ENCODE measurements at regions not wholly inside any gene's neighbourhood (a gene's known extent, or its start where the extent isn't known, plus 50 kb on each side); places are given as distances from the start of the nearest gene placed in this dataset.

DNA sequence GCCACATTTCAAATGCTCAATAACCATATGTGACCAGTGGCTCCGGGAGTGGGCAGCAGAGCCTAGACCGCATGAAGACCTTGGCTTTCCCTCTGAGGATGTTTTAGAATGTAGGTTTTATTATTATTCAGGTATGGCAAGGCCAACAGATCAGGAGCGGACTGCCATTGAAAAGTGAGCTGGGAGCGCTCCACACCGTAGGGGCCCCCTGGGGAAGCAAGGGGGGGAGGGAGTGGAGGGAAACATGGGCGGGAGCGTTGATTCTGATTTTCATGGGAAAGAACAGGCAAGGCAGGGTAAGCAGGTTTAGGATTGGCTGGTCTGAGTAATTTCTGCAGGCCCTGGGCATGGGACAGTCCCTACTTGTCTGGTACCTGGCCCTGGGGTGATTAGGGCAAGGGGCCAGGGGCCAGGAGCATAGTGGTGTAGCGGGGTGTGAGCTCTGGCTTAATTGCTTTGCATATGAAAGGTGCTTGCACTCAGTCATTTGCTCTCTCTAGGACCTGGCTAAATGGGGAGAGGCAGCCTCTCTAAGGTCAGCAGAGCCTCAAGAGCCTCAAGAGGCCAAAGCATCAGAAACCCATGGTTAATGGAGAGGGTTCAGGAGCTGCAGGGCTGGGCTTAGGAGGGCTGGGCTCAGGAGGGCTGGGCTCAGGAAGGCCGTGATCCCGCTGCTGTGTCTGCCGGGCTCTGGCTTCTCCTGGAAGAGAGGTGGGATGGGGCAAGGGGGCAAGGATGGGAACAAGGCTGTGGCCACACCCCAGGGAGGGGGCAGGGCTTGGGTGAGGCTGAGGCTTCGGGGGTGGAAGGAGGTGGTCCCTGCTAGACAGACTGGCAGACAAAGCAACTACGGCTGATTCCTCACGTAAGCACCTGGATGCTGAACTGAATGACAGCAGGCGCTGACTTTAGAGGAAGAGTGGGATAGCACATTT lies 82.0 kb upstream of the WASF3 start:
- 64% methylated on average over 15 of the region's 15 CpGs for whole genome bisulfite sequencing
- H3K36me3 ChIP-seq = no peaks in the 10 kb centered on the region
- no peaks in the 10 kb centered on the region for H3K4me1 ChIP-seq (replicated peaks)
- no peaks in the 10 kb centered on the region for H3K9me3 ChIP-seq
- H3K4me3 ChIP-seq = peak overlapping the region in 1 of 2 donors; percentile 14
- TF ChIP-seq POLR2AphosphoS5 (IDR thresholded peaks at IDR 0.05) (no peak), POLR2A (IDR thresholded peaks at IDR 0.05) (no peak)
- H3K27ac ChIP-seq = peak overlapping the region in 1 of 2 donors; percentile 26
- H3K27me3 ChIP-seq (replicated peaks; ENCODE audit: insufficient read depth) = no peaks in the 10 kb centered on the region
- no peak for DNase-seq (ENCODE audit: low spot score)
- intact Hi-C loops (cut with DNase I) = no loop called here

DNA sequence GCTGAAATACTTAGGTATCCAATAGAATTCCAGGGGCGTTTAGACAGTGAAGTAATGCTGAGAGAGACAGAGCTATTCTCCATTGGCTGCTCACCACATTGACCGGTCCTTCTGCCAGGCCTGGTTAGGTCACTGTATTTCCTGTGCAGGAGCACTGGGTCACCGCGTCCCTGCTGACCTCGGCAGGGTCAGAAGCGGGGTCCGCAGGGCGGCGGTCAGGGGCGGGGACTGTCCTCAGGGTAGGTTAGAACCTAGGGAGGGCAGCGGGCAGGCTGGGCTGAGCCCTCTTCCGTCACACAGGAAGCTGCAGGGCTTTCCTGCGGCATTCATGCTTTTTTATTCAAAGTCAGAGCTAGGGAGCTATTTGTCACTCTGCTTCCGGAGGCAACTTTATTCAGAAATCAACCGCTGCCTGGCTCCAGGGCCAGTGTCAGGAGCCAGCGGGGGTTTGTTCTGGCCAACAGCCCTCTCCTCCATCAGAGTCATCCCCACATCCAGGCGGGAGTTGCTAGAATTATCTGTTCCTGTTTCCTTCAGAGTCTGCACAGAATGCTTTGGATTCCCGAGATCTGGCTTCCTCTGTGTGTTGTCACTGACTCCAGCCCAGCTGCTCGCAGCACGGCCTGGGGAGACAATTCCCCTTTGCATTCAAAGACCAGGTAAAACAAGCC lies 81.2 kb upstream of the WASF3 start:
- intact Hi-C loops (cut with DNase I) = no loop called here
- no peaks in the 10 kb centered on the region for H3K4me1 ChIP-seq (replicated peaks)
- WGBS = 9% methylated on average over 20 of the region's 20 CpGs
- H3K27ac ChIP-seq = peak overlapping the region; percentile 26 to 36
- no peaks in the 10 kb centered on the region for H3K27me3 ChIP-seq (replicated peaks; ENCODE audit: insufficient read depth)
- peak overlapping the region in 1 of 2 donors; percentile 14 for H3K4me3 ChIP-seq
- TF ChIP-seq, protein P1, sequence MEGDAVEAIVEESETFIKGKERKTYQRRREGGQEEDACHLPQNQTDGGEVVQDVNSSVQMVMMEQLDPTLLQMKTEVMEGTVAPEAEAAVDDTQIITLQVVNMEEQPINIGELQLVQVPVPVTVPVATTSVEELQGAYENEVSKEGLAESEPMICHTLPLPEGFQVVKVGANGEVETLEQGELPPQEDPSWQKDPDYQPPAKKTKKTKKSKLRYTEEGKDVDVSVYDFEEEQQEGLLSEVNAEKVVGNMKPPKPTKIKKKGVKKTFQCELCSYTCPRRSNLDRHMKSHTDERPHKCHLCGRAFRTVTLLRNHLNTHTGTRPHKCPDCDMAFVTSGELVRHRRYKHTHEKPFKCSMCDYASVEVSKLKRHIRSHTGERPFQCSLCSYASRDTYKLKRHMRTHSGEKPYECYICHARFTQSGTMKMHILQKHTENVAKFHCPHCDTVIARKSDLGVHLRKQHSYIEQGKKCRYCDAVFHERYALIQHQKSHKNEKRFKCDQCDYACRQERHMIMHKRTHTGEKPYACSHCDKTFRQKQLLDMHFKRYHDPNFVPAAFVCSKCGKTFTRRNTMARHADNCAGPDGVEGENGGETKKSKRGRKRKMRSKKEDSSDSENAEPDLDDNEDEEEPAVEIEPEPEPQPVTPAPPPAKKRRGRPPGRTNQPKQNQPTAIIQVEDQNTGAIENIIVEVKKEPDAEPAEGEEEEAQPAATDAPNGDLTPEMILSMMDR (IDR thresholded peaks at IDR 0.05) = no peak
- TF ChIP-seq POLR2AphosphoS5 (IDR thresholded peaks at IDR 0.05) (no peak), POLR2A (IDR thresholded peaks at IDR 0.05) (no peak)
- no peaks in the 10 kb centered on the region for H3K9me3 ChIP-seq
- H3K36me3 ChIP-seq = no peaks in the 10 kb centered on the region
- no peak for DNase-seq (ENCODE audit: low spot score)

DNA sequence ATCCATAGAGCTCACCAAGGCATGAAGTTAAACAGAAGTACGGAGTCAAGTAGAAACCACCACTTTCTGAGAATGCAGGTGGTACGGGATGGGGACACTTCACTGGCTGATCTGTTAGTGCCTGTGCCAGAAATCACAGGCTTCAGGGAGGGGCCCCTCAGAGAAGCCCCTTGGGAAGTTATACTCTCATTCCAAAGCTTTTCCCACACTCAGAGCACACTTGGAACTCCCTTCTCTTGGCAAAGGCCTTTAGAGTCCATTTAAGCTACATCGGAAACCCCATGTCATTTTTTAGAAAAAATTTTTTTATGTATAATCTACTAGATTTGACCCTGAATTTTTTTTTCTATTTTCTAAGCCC lies 80.7 kb upstream of the WASF3 start:
- H3K4me3 ChIP-seq = no peak overlapping the region
- H3K9me3 ChIP-seq = no peaks in the 10 kb centered on the region
- intact Hi-C loops (cut with DNase I) = no loop called here
- TF ChIP-seq POLR2AphosphoS5 (IDR thresholded peaks at IDR 0.05) = no peak
- TF ChIP-seq POLR2A (IDR thresholded peaks at IDR 0.05) = no peak
- TF ChIP-seq, protein P1 (IDR thresholded peaks at IDR 0.05) = no peak
- H3K36me3 ChIP-seq = no peaks in the 10 kb centered on the region
- 37% methylated on average over 3 of the region's 3 CpGs for WGBS
- no peaks in the 10 kb centered on the region for H3K27me3 ChIP-seq (replicated peaks; ENCODE audit: insufficient read depth)
- DNase-seq (ENCODE audit: low spot score) = no peak
- peak overlapping the region; percentile 26 to 36 for H3K27ac ChIP-seq
- no peaks in the 10 kb centered on the region for H3K4me1 ChIP-seq (replicated peaks)

DNA sequence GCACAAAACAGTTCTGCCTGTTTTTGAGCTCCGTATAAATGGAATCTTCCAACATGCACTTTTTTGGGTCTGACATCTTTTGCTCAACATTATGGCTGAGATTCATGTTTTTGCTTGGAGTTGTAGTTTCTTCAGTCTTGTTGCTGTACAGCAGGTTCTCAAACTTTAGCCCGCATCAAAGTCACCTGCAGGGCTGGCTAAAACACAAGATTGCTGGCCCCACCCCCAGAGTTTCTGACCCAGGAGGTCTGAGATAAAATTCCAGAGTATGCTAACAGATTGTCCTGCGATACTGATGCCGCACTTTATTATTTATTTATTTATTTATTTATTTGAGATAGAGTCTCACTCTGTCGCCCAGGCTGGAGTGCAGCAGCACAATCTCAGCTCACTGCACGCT lies 79.8 kb upstream of the WASF3 start:
- DNase-seq (ENCODE audit: low spot score) = no peak
- no peaks in the 10 kb centered on the region for H3K9me3 ChIP-seq
- no peaks in the 10 kb centered on the region for H3K36me3 ChIP-seq
- H3K4me3 ChIP-seq = no peak overlapping the region
- H3K4me1 ChIP-seq (replicated peaks) = no peaks in the 10 kb centered on the region
- 92% methylated on average over 6 of the region's 6 CpGs for WGBS
- TF ChIP-seq, protein P1 (IDR thresholded peaks at IDR 0.05) = no peak
- TF ChIP-seq POLR2AphosphoS5 (IDR thresholded peaks at IDR 0.05) = no peak
- TF ChIP-seq POLR2A (IDR thresholded peaks at IDR 0.05) = no peak
- intact Hi-C loops (cut with DNase I) = no loop called here
- H3K27me3 ChIP-seq (replicated peaks; ENCODE audit: insufficient read depth) = no peaks in the 10 kb centered on the region
- H3K27ac ChIP-seq = peak overlapping the region in 1 of 2 donors; percentile 26

DNA sequence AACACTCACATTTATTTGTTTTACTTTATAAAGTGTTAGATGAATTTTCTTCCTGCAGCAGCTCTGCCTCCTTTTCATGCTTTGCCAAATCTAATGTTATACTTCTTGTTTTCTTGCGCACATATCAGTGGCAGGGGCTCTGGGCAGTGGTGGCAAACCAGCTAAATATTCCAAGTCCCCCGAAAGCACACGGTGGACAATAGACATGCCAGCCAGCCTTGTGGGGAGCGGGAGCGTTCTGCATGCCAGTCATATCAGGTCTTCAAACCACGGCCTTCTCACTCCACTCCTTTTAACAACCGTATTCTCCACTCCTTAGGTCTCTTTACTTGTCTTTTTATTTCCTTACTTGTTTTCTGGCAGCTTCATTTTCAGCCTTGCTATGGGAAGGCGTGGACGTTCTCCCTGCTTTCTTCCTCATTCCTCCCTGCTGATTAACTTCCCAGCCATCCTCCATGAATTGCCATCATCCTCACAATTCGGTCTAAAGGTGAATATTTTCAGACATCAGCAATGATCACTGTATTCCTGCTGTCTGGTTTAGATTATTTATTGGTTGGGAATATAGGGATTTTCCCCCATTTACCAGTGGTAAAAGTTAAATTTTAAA lies 77.1 kb upstream of the WASF3 start:
- Histone ChIP-seq H3K9me3 (no peaks in the 10 kb centered on the region), H3K4me3 (no peak overlapping the region), H3K27me3 (replicated peaks; ENCODE audit: insufficient read depth) (no peaks in the 10 kb centered on the region), H3K4me1 (replicated peaks) (no peaks in the 10 kb centered on the region), H3K27ac (no peak overlapping the region), H3K36me3 (no peaks in the 10 kb centered on the region)
- 60% methylated on average over 10 of the region's 10 CpGs for WGBS
- DNase-seq (ENCODE audit: low spot score) = no peak
- TF ChIP-seq, protein P1 (IDR thresholded peaks at IDR 0.05) = no peak
- intact Hi-C loops (cut with DNase I) = loop anchor here (5.0 to 10.0 kb wide), 2 partner anchors 124 to 217 kb away; no protein-coding TSS in a partner anchor
